AG04450 (cell line): ENCODE measurements at regions not wholly inside any gene's neighbourhood (a gene's known extent, or its start where the extent isn't known, plus 50 kb on each side); places are given as distances from the start of the nearest gene placed in this dataset.

Source experiments
- CTCF ChIA-PET: fragments of 300-600, 350-600 bp; formaldehyde crosslinking; extraction: SDS; loops from one replicate; lab custom pipeline; 2022; ENCODE audit warnings: antibody characterized with exemption, inconsistent platforms; lab: Charles Lee
- POLR2A ChIA-PET: fragments of 350-600 bp; formaldehyde crosslinking; extraction: SDS; loops from one replicate; lab custom pipeline; 2021; ENCODE audit warnings: antibody characterized with exemption, inconsistent platforms; lab: Yijun Ruan, JAX
- DNase-seq: peaks from one replicate; pipeline ENCODE4 v3.0.0-alpha.2; 2011; ENCODE audit warnings: low read depth, low spot score
- H3K27ac ChIP-seq: one replicate; pipeline ENCODE4 v1.5.1; 2012; ENCODE audit warnings: low read depth, low read length, control low read depth
- H3K27me3 ChIP-seq: one replicate; pipeline ENCODE4 v1.6.0; 2012; ENCODE audit warnings: low read length; ENCODE audit not compliant: control insufficient read depth, insufficient read depth
- H3K4me3 ChIP-seq: 2 replicates; pipeline ENCODE4 v1.5.1; 2011; ENCODE audit warnings: mild to moderate bottlenecking, low read depth, low read length, control low read depth
- H3K9me3 ChIP-seq: 2 replicates; pipeline ENCODE4 v1.5.1; 2012; ENCODE audit warnings: low read length; ENCODE audit not compliant: control insufficient read depth, insufficient read depth
- CTCF ChIP-seq: IDR thresholded peaks from 2 replicates; pipeline ENCODE4 v1.5.1; 2011; ENCODE audit warnings: low read depth, low read length, control low read depth, inconsistent platforms

- TF ChIP-seq CTCF, result no peak
- no peak for DNase-seq
- Histone ChIP-seq H3K27ac (no peak overlapping the region), H3K4me3 (no peak overlapping the region), H3K9me3 (no peaks in the 10 kb centered on the region), H3K27me3 (no peaks in the 10 kb centered on the region)
- ChIA-PET CTCF (no interaction called here), POLR2A (no interaction called here)
Measured at GRCh38 chr6:66355471-66355870, 648.4 kb upstream of the EYS start.

GRCh38 chr6:66344796-66345195, 637.8 kb upstream of the EYS start:
- no peak overlapping the region for H3K27ac ChIP-seq
- H3K9me3 ChIP-seq, result no peaks in the 10 kb centered on the region
- no peak for TF ChIP-seq CTCF
- POLR2A ChIA-PET, result no interaction called here
- CTCF ChIA-PET, result no interaction called here
- H3K4me3 ChIP-seq, result no peak overlapping the region
- H3K27me3 ChIP-seq, result no peaks in the 10 kb centered on the region
- no peak for DNase-seq

GRCh38 chr6:66340736-66341135, 633.7 kb upstream of the EYS start:
- Histone ChIP-seq H3K4me3 (no peak overlapping the region), H3K27ac (no peak overlapping the region), H3K27me3 (no peaks in the 10 kb centered on the region), H3K9me3 (no peaks in the 10 kb centered on the region)
- no peak for TF ChIP-seq CTCF
- no peak for DNase-seq
- CTCF ChIA-PET, result no interaction called here
- POLR2A ChIA-PET, result no interaction called here

GRCh38 chr6:66336176-66336575, 629.1 kb upstream of the EYS start:
- TF ChIP-seq CTCF, result no peak
- H3K9me3 ChIP-seq, result no peaks in the 10 kb centered on the region
- no peak overlapping the region for H3K27ac ChIP-seq
- H3K27me3 ChIP-seq, result no peaks in the 10 kb centered on the region
- no peak overlapping the region for H3K4me3 ChIP-seq
- ChIA-PET CTCF (no interaction called here), POLR2A (no interaction called here)
- no peak for DNase-seq

DNA sequence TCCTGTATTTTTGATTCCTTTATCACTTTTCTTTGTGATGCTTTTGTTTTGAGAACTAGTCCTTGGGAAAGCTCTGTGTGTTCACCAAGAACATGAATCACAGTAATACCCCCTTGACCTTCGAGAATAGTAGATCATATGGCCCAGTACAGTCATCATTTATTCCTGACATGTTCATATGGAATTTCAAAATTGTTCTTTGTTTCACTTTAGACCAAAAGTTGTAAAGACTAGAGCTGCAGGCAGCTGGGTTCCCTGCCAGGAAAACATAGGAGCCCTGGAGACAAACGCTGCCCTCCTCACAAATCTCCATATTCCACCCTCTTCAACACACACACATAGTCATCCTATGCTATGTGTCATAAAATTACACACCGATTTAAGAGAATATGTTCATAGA, 621.2 kb upstream of the EYS start:
- Histone ChIP-seq H3K27me3 (no peaks in the 10 kb centered on the region), H3K27ac (no peak overlapping the region), H3K9me3 (no peaks in the 10 kb centered on the region), H3K4me3 (no peak overlapping the region)
- ChIA-PET CTCF (no interaction called here), POLR2A (no interaction called here)
- no peak for TF ChIP-seq CTCF
- no peak for DNase-seq
